IMR-90 (cell line): ENCODE measurements at regions not wholly inside any gene's neighbourhood (a gene's known extent, or its start where the extent isn't known, plus 50 kb on each side); places are given as distances from the start of the nearest gene placed in this dataset.
A peak's percentile ranks its signal among the peaks of the same experiment; 100 is the strongest.

Experiments
- ATAC-seq: fragments of 200-7000 bp; cut with Tn5 transposase; 2 replicates; pipeline ENCODE4 v1.9.1; 2020; ENCODE audit warnings: low read depth, mild to moderate bottlenecking, moderate library complexity
- BruUV-seq: library from RNA; stranded (reverse); fragments of 400-500 nt; replicated peaks from 2 replicates; lab custom pipeline; 2021; lab: Mats Ljungman, UMichigan
- CTCF ChIA-PET: fragments of 300-600 bp; formaldehyde crosslinking; extraction: SDS; loops from one replicate; lab custom pipeline; 2021; ENCODE audit warnings: antibody characterized with exemption; lab: Yijun Ruan, JAX
- POLR2A ChIA-PET: fragments of 300-600 bp; sonication (Branson Sonifier 250); formaldehyde crosslinking; loops from one replicate; lab custom pipeline; 2022; ENCODE audit warnings: antibody characterized with exemption; ENCODE audit not compliant: unreplicated experiment; lab: Charles Lee
- DNase-seq: peaks from one replicate; pipeline ENCODE4 v3.0.0; 2013
- H2AFZ ChIP-seq: replicated peaks from 2 replicates; pipeline ENCODE3; 2013; ENCODE audit warnings: low read length, mild to moderate bottlenecking; ENCODE audit not compliant: poor library complexity
- H2AK5ac ChIP-seq: 2 replicates; pipeline ENCODE4 v1.6.1; 2013; ENCODE audit warnings: low read depth, low read length, inconsistent platforms
- H2AK9ac ChIP-seq: replicated peaks from 2 replicates; pipeline ENCODE3; 2013; ENCODE audit warnings: mild to moderate bottlenecking, low read depth, low read length, moderate library complexity; ENCODE audit not compliant: poor library complexity
- H2BK120ac ChIP-seq: 2 replicates; pipeline ENCODE4 v1.6.1; 2013; ENCODE audit warnings: low read depth, low read length, inconsistent platforms
- H2BK15ac ChIP-seq: 3 replicates; pipeline ENCODE4 v1.6.1; 2013; ENCODE audit warnings: low read depth, low read length, inconsistent platforms
- H2BK20ac ChIP-seq: 2 replicates; pipeline ENCODE4 v1.6.1; 2013; ENCODE audit warnings: low read depth, mild to moderate bottlenecking, inconsistent platforms, low read length, moderate library complexity
- H2BK5ac ChIP-seq: 2 replicates; pipeline ENCODE4 v1.6.1; 2013; ENCODE audit warnings: mild to moderate bottlenecking, low read depth, low read length, inconsistent platforms; ENCODE audit not compliant: poor library complexity, severe bottlenecking
- H3K14ac ChIP-seq: replicated peaks from 2 replicates; pipeline ENCODE4 v1.6.1; 2013; ENCODE audit warnings: low read depth, low read length, inconsistent platforms
- H3K18ac ChIP-seq: 2 replicates; pipeline ENCODE4 v1.6.1; 2013; ENCODE audit warnings: low read depth, low read length, control low read depth
- H3K23ac ChIP-seq: 2 replicates; pipeline ENCODE4 v1.6.1; 2013; ENCODE audit warnings: low read depth, low read length, inconsistent platforms
- H3K27ac ChIP-seq: 2 replicates; pipeline ENCODE4 v1.5.1; 2013; ENCODE audit warnings: mild to moderate bottlenecking, control low read depth, low read length; ENCODE audit not compliant: insufficient read depth
- H3K27me3 ChIP-seq: 2 replicates; pipeline ENCODE4 v1.6.1; 2013; ENCODE audit warnings: low read length; ENCODE audit not compliant: control insufficient read depth, insufficient read depth
- H3K36me3 ChIP-seq: 2 replicates; pipeline ENCODE4 v1.6.1; 2013; ENCODE audit warnings: low read length, mixed read lengths; ENCODE audit not compliant: control insufficient read depth, insufficient read depth
- H3K4ac ChIP-seq: 2 replicates; pipeline ENCODE4 v1.6.1; 2013; ENCODE audit warnings: low read depth, low read length, inconsistent platforms
- H3K4me1 ChIP-seq: 2 replicates; pipeline ENCODE4 v1.6.1; 2013; ENCODE audit warnings: low read length, mixed read lengths; ENCODE audit not compliant: control insufficient read depth, insufficient read depth
- H3K4me2 ChIP-seq: 2 replicates; pipeline ENCODE4 v1.6.1; 2013; ENCODE audit warnings: low read depth, mild to moderate bottlenecking, control low read depth, low read length, moderate library complexity
- H3K4me3 ChIP-seq: 2 replicates; pipeline ENCODE4 v1.5.1; 2013; ENCODE audit warnings: low read depth, mild to moderate bottlenecking, control low read depth, low read length, moderate library complexity; ENCODE audit not compliant: insufficient read depth
- H3K56ac ChIP-seq: 2 replicates; pipeline ENCODE4 v1.6.1; 2013; ENCODE audit warnings: low read length, inconsistent platforms; ENCODE audit not compliant: insufficient read depth; ENCODE audit errors: extremely low read depth
- H3K79me1 ChIP-seq, 2 experiments: 2 replicates each; pipeline ENCODE4 v1.6.1; 2013; ENCODE audit warnings: low read length in 2 of 2, inconsistent platforms in 1 of 2, low read depth in 1 of 2
- H3K9ac ChIP-seq: 2 replicates; pipeline ENCODE4 v1.6.1; 2013; ENCODE audit warnings: low read depth, low read length, control low read depth
- H3K9me1 ChIP-seq: 2 replicates; pipeline ENCODE4 v1.6.1; 2013; ENCODE audit warnings: low read length, inconsistent platforms; ENCODE audit not compliant: insufficient read depth
- H3K9me3 ChIP-seq: 2 replicates; pipeline ENCODE4 v1.6.1; 2013; ENCODE audit warnings: low read length; ENCODE audit not compliant: control insufficient read depth, insufficient read depth
- H4K20me1 ChIP-seq: 2 replicates; pipeline ENCODE4 v1.6.1; 2013; ENCODE audit warnings: low read length, inconsistent platforms; ENCODE audit not compliant: insufficient read depth
- H4K5ac ChIP-seq: 2 replicates; pipeline ENCODE4 v1.6.1; 2013; ENCODE audit warnings: mild to moderate bottlenecking, low read depth, low read length, control low read depth
- H4K8ac ChIP-seq, 2 experiments: 2 replicates each; pipeline ENCODE4 v1.6.1; 2013; ENCODE audit warnings: low read depth in 2 of 2, low read length in 2 of 2, control low read depth in 1 of 2, inconsistent platforms in 1 of 2
- H4K91ac ChIP-seq: 2 replicates; pipeline ENCODE4 v1.6.1; 2013; ENCODE audit warnings: low read depth, low read length, inconsistent platforms; ENCODE audit not compliant: insufficient read depth
- BHLHE40 ChIP-seq: fragments of 150-350 bp; IDR thresholded peaks from 2 replicates; pipeline ENCODE4 v1.6.1; 2016; ENCODE audit warnings: mild to moderate bottlenecking, low read depth, low read length
- CEBPB ChIP-seq: IDR thresholded peaks from 2 replicates; pipeline ENCODE4 v1.6.1; 2012; ENCODE audit warnings: low read depth, low read length, improper control_type of control experiment
- CHD1 ChIP-seq: IDR thresholded peaks from 2 replicates; pipeline ENCODE4 v1.6.1; 2012; ENCODE audit warnings: low read depth, low read length, improper control_type of control experiment
- ELK1 ChIP-seq: fragments of 150-350 bp; IDR thresholded peaks from 2 replicates; pipeline ENCODE4 v1.6.1; 2016; ENCODE audit warnings: low read depth, mild to moderate bottlenecking, low read length, moderate library complexity, borderline replicate concordance
- FOS ChIP-seq: fragments of 150-350 bp; IDR thresholded peaks from 2 replicates; pipeline ENCODE4 v1.6.1; 2016; ENCODE audit warnings: low read depth, low read length
- MAFK ChIP-seq: IDR thresholded peaks from 2 replicates; pipeline ENCODE4 v1.6.1; 2012; ENCODE audit warnings: low read depth, low read length, improper control_type of control experiment
- MXI1 ChIP-seq: IDR thresholded peaks from 2 replicates; pipeline ENCODE4 v1.6.1; 2012; ENCODE audit warnings: low read depth, mild to moderate bottlenecking, low read length, moderate library complexity, borderline replicate concordance
- POLR2A ChIP-seq: IDR thresholded peaks from 2 replicates; pipeline ENCODE4 v1.6.1; 2012; ENCODE audit warnings: mild to moderate bottlenecking, low read depth, low read length
- RCOR1 ChIP-seq: IDR thresholded peaks from 2 replicates; pipeline ENCODE4 v1.6.1; 2012; ENCODE audit warnings: mild to moderate bottlenecking, low read length, improper control_type of control experiment; ENCODE audit not compliant: insufficient replicate concordance
- RFX5 ChIP-seq: IDR thresholded peaks from 2 replicates; pipeline ENCODE4 v1.8.0; 2012; ENCODE audit warnings: low read depth, mild to moderate bottlenecking, low read length, moderate library complexity
- USF2 ChIP-seq: fragments of 150-350 bp; IDR thresholded peaks from 2 replicates; pipeline ENCODE4 v1.6.1; 2017; ENCODE audit warnings: mild to moderate bottlenecking, antibody characterized with exemption, low read length, low read depth
- WGBS, 2 experiments: methylation state at CpG; one replicate each; pipeline versions ENCODE4 v1.1.5 to v1.1.7; 2013; ENCODE audit warnings: missing lambda C conversion rate in 2 of 2; ENCODE audit not compliant: insufficient read length in 1 of 2; ENCODE audit errors: extremely low coverage in 2 of 2; 5-methylcytosine and 5-hydroxymethylcytosine counted together
- dilution Hi-C: fragments of 300-500 bp; cut with HindIII; formaldehyde crosslinking; loops from one replicate; pipeline ENCODE4 v1.14.3; 2018; ENCODE audit warnings: low sequenced_read_pairs; ENCODE audit not compliant: unreplicated experiment
- in situ Hi-C: fragments of 300-500 bp; cut with MboI; formaldehyde crosslinking; loops from 3 replicates; pipeline ENCODE4 v1.14.3; 2019; ENCODE audit warnings: low sequenced_read_pairs, inconsistent platforms, mixed read lengths
- intact Hi-C: fragments of 100-400 bp; cut with micrococcal nuclease; formaldehyde crosslinking; loops from 2 replicates; pipeline ENCODE4 v1.10.0; 2022

GRCh38 chr3:117536006-117536405 is 826.4 kb downstream of the TUSC7 start:
- no peak for DNase-seq
- Histone ChIP-seq H3K79me1 (no peaks in the 10 kb centered on the region; a peak in 1 of 4 replicates), H2BK15ac (no peak overlapping the region), H4K5ac (no peak overlapping the region), H3K23ac (no peak overlapping the region), H2AK5ac (no peak overlapping the region), H3K4me2 (no peak overlapping the region), H3K14ac (no peak overlapping the region), H2BK20ac (no peak overlapping the region), H3K56ac (no peak overlapping the region), H3K27ac (no peak overlapping the region), H3K9me1 (no peaks in the 10 kb centered on the region; the same call in 1 of the 2 replicates), H2AK9ac (no peak overlapping the region), H3K9me3 (no peaks in the 10 kb centered on the region), H3K36me3 (no peaks in the 10 kb centered on the region), H4K91ac (no peak overlapping the region), H3K4me3 (no peak overlapping the region), H3K18ac (peak overlapping the region; percentile 36; the same call in 1 of the 2 replicates), H2AFZ (no peak overlapping the region), H3K4ac (no peak overlapping the region), H2BK120ac (no peak overlapping the region), H3K27me3 (no peaks in the 10 kb centered on the region), H2BK5ac (no peak overlapping the region), H4K20me1 (no peaks in the 10 kb centered on the region), H3K9ac (no peak overlapping the region), H4K8ac (no peak overlapping the region), H3K4me1 (peaks cover 7% of the 10 kb centered on the region)
- WGBS, 2 experiments, result no CpG with 5 or more reads among the region's 4 CpGs
- CTCF ChIA-PET, result no interaction called here
- dilution Hi-C loops (no loop called here), intact Hi-C loops (loop anchor here (5.0 kb wide), 1 partner anchor 171 kb away; no protein-coding TSS in a partner anchor), in situ Hi-C loops (loop anchor here (25.0 kb wide), 1 partner anchor 499 kb away; no protein-coding TSS in a partner anchor)
- TF ChIP-seq RFX5 (no peak), USF2 (no peak), FOS (no peak), BHLHE40 (no peak), ELK1 (no peak), CHD1 (no peak), RCOR1 (no peak), MXI1 (no peak), CEBPB (no peak), POLR2A (no peak), MAFK (no peak)
- no peak for ATAC-seq
- BruUV-seq, result no TSS peak
- POLR2A ChIA-PET, result no interaction called here
